C1 segment of cervical spinal cord (tissue), 14 donors: ENCODE measurements at regions not wholly inside any gene's neighbourhood (a gene's known extent, or its start where the extent isn't known, plus 50 kb on each side); places are given as distances from the start of the nearest gene placed in this dataset.
A peak's percentile ranks its signal among the peaks of the same experiment; 100 is the strongest.

Source experiments
- DNase-seq, 14 donors: peaks; one replicate each; lab custom pipeline; 2025; lab: John Stamatoyannopoulos, UW

GRCh38 chr18:43571078-43571689 lies 293.9 kb upstream of the SYT4 start:
- peak in 2 of 14 donors; percentile 18 to 39 for DNase-seq

GRCh38 chr18:43572163-43572562 lies 294.9 kb upstream of the SYT4 start:
- no peak for DNase-seq

DNA sequence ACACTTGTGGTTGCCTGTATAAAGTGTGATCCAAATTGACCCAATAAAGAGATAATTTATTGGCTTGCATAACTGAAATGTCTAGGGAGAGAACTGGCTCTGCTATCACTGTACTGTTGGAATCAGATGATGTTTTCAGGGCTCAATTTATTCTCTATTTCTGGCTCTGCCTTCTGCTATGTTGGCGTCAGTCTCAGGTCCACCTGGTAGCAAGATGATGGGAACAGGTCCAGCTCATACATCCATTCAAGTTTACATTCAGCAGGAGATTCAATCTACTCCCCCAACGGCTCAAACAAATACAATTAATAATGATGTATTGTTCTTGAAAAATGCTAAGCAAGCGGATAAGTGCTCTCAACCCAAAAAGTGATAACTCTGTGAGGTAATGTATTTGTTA lies 297.7 kb upstream of the SYT4 start:
- DNase-seq = peak in 1 of 14 donors; percentile 86

GRCh38 chr18:43578211-43578610 lies 300.9 kb upstream of the SYT4 start:
- no peak for DNase-seq

DNA sequence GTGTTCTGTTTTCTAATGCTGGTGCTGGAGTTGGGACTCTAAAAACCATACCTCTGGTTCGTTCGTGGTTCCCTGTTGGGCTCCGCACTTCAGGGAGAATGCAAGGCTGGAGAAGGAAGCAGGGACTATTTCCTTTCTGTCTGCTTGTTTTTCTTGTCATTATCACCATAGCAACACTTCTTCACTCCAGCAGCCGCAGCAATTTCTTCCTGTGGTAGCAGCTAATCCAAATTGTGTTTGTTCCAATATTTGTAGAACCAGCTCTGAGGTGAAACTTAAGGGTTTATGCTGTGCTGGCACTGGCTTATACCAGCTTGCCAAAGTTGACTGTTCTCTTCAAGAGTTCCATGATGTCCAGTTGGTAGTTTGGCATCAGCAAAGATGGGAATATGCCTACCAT lies 301.4 kb upstream of the SYT4 start:
- DNase-seq = peak in 1 of 14 donors; percentile 74

DNA sequence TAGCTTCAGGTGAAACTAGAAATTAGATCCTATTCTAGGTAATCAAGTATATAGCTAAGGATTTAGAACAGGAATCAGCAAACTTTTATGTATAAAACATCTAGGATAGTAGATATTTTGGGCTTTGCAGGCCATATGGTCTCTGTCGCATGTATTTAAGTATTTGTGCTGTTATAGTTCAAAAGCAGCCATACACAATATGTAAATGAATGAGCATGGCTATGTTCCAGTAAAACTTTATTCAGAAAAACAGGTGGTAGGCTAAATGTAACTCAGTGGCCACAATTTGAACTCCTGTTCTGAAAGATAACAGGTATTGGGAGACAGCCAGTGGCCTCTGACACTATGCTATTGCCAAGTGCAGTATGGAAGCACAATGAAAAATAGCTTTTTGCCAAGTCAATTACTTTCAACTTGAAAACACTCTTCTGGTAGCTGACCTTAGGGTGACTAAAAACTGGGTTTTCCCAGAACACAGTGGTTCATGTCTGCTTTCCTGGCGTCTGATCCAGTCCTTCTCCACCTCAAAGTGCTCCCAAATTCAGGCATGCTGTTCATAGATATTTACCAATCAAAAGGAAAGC lies 304.7 kb upstream of the SYT4 start:
- DNase-seq = no peak

GRCh38 chr18:43587538-43588153 lies 310.4 kb upstream of the SYT4 start:
- DNase-seq = peak in 1 of 14 donors; percentile 34

GRCh38 chr18:43588838-43589237 lies 311.5 kb upstream of the SYT4 start:
- peak in 3 of 14 donors; percentile 14 to 56 (median 25) for DNase-seq

DNA sequence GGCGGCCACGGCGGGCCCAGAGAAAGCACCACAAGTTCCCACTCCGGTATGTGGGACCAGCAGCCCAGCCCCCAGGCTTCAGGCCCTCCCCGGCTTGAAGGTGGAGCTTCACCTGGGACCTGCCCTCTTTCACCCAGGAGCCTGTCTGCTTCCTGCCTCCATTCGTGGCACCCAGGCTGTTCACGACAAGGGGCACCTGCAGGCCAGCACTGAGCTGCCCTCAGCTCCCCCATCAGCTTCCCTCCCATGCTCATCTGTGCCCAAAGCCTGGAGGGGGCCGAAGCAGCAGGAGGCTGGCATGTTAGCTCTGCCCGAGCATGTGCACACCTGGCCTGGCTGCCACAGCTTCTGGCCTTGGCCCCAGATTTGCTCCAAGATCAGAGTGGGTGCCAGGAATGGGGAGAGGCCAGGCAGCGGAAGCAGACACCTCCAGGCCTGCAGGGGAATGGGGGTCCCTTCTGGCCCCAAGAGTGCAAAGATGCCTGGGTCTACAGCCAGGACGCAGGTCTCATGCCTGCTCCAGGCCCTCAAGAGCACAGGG lies 312.4 kb upstream of the SYT4 start:
- DNase-seq = no peak

DNA sequence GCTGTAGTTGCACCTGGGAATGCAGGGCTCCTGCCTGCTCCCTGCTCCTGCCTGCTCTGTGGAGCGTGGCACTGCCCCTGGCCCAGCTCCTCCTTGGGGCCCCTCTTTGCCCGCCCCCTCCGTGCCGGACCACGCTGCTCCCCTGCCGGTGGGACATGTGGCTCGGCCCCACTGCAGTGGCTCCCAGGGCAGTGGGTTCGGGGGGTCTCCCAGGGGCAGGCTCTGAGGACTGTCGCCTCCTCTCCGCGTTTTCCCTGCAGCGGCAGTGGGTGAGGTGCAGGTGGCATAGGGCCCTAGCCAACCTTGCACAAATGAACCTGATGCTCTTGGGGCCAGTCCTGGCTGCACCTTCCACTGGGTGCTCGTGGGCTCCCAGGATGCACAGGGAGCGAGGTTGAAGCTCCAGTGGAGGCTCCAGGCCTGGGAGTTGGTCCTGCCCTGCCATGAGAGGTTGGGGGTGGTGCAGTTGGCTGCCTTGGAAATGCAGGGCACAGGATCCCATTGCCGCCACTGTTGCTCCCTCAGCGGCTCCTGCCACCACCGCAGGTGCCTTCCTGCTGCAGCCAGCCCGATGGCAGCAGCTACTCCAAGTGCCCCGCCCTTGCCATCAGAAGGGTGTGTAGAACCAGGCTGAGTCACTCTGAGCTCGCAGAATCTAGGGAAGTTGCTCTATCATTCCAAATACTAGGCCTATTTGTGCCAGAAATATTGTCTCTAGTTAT lies 313.1 kb upstream of the SYT4 start:
- no peak for DNase-seq

DNA sequence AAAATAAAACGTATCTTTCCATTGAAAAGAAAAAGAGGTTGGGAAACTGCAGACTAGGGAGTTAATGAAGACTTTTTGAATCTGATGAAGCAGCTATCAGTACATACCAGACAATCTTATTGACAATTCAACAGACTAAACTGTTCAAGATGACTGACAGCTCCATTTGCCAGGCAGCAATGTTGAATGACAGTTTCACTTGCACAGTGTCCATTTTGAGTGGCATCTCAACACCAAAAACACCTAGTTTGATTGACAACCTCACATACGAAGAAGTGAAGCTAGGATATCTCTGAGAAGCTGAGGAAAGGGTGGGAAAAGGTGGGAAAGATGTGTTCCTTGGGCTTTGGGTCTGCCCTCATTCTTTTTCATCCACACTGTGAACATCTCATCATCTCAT lies 315.0 kb upstream of the SYT4 start:
- no peak for DNase-seq

GRCh38 chr18:43596105-43596712 lies 318.9 kb upstream of the SYT4 start:
- peak in 1 of 14 donors; percentile 34 for DNase-seq

- DNase-seq = no peak
These were observed 324.1 kb upstream of the SYT4 start for GRCh38 chr18:43601432-43601831.

GRCh38 chr18:43605224-43605623 lies 327.9 kb upstream of the SYT4 start:
- DNase-seq = no peak

DNA sequence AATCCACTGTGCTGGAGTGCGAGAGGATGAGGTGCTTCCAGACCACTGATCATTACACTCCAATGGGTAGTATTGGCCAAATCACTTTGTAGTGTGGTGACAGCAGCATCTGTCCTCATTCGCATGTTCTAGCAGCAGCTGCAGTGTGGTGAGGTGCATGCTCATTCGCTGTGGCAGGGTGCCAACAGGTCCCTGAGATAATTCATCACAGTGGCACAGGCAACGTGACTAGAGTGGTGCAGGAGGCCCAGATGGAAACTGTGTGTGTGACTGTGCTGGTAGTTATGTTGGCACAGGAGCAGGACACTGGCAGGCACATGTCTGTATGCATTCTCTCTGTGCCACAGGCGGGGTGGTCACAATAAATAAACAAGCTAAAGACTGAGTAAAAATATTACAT lies 329.5 kb upstream of the SYT4 start:
- DNase-seq = no peak

DNA sequence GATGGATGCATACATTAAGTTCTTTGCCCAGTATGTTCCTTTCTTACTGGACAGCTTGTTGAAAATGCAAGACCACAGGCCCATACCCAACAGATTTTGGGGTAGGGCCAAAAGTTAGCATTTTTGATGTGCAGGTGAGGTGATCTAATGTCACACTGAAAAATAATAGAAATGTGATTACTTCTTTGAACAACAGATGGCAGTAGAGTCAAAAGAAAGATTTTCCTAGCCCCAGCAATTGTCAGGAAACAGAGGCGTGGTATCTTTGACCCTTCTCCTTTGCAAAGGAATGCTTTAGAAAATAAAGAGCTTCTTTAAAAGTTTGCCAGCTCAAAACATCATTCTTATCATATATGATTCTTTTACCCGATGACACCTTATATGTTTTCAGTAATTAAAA lies 343.6 kb upstream of the SYT4 start:
- no peak for DNase-seq

DNA sequence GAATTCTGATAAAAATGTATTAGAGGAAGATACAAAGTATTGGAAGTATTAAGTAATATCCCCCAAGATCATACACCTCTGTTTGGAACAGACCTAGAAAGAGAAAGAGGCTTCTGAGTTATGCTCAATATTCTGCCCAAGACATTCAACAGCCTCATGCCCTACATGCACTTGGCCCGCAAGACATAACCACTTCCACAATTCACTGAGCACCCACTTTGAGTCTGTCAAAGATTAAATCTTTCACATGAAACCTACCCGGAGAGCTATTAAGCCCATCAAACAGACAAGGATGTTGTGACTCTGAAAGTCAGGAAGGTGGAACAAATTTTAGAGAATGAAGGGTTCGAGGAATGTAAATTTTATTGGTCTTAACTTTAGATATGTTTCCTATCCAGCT lies 344.7 kb upstream of the SYT4 start:
- no peak for DNase-seq

- DNase-seq = no peak
These were observed 348.3 kb upstream of the SYT4 start for GRCh38 chr18:43625582-43625981.

DNA sequence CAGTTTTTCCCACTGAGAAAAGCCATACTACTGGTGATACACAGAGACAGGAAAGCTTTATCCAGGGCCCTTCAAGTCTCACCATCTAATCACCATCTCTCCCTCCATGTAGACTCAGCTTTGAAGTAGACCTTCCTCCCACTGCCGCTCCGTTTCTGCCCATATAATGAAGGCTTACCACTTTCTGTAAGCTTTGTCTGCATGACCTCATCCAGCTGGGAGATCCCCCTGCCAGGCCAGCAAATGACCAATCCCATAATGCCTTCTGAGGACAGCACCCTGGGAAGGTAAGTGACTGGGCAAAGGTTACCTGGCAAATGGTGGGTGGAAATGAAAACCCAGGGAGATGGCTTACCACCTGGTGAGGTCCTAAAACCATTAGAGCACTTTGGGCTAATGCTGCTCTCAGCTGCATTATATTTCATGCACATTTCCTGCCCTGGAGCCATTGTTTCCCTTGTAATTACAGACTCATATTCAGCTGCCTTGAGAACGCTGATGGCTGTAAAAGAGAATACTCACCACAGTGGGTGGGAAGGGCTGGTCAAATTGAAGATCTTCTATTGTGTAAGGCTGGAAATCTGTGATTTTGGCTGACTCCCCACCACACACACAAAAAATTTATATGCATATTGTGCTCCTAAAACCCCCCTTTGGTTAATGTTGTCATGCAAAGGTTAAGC lies 350.7 kb upstream of the SYT4 start:
- no peak for DNase-seq

DNA sequence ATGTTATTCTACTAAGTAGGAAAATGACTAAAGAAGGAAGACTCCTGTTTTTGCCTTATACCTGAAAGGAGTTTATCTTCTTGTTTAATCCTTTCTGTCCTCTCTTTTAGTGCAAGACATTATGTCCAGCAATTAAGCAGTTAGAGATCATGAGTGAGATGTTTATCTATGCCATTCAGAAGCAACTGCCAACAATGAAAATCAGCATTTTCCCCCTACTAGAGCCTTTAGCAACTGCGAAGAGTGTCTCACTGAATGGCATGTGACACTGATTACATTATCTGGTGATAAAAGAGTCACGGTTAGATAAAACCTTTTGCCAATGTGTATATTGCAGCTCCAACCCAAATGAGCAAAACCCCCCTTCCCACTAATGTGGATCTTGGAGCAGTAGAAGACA lies 357.7 kb upstream of the SYT4 start:
- DNase-seq = no peak

- DNase-seq = no peak
These were observed 358.1 kb upstream of the SYT4 start for GRCh38 chr18:43635397-43635796.
